C1 segment of cervical spinal cord (tissue), 14 donors: ENCODE measurements at regions not wholly inside any gene's neighbourhood (a gene's known extent, or its start where the extent isn't known, plus 50 kb on each side); places are given as distances from the start of the nearest gene placed in this dataset.
"Not testable (repeated sequence)": the region's sequence is repeated elsewhere in the genome, so short reads cannot be mapped to it uniquely, and the experiment has no call there.

Source experiments
- DNase-seq, 14 donors: peaks; one replicate each; lab custom pipeline; 2025; lab: John Stamatoyannopoulos, UW

GRCh38 chr12:84397263-84397662, 515.3 kb downstream of the SLC6A15 start:
- DNase-seq = no peak

GRCh38 chr12:84391176-84391575, 521.4 kb downstream of the SLC6A15 start:
- not testable (repeated sequence) for DNase-seq

DNA sequence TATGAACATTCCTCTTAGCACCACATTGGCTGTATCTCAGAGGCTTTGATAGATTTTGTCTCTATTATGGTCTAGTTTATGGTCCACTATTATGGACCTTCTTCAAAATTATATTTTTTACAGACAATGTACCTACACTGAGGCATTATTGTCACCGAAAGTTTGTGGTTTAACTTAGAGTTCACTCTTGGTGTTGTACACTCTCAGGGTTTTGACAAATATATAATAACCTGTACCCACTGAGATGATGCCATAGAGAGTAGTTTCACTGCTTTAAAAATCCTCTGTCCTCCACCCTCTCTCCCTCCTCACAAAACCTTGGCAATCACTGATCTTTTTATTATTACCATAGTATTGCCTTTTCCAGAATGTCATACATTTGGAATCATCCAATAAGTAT, 528.2 kb downstream of the SLC6A15 start:
- no peak for DNase-seq

DNA sequence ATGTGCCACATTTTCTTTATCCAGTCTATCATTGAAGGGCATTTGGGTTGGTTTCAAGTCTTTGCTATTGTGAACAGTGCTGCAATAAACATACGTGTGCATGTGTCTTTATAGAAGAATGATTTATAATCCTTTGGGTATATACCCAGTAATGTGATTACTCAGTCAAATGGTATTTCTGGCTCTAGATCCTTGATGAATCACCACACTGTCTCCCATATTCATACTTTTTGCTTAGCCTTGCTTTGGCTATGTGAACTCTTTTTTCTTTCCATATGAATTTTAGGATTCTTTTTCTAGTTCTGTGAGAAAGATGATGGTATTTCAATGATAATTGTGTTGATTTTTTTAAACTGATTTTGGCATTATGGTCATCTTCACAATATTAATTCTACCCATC, 530.1 kb downstream of the SLC6A15 start:
- not testable (repeated sequence) for DNase-seq

GRCh38 chr12:84376320-84376719, 536.3 kb downstream of the SLC6A15 start:
- DNase-seq = no peak

GRCh38 chr12:84375449-84376170, 537.0 kb downstream of the SLC6A15 start:
- no peak for DNase-seq

GRCh38 chr12:84362552-84362897, 550.1 kb downstream of the SLC6A15 start:
- no peak for DNase-seq

- DNase-seq = no peak
These were observed 550.7 kb downstream of the SLC6A15 start for GRCh38 chr12:84361651-84362551.

DNA sequence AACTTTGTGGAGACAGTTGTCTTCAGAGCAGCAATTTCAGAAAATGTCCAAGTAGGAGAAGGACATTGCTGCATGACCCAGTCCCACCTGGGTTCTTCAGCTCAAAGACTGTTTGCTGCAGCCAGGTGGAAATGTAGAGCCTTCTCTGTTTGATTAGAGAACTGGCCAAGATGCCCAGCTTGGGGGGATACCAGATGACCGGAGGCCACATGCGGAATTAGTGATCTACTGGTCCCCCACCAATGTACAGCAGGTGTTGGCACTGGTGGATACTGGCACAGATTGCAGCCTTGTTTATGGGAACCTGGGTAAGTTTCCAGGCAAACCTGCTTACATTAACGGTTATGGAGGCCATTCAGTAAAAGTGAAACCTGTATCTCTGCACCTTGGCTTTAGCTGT, 555.3 kb downstream of the SLC6A15 start:
- DNase-seq = no peak

GRCh38 chr12:84356224-84356623, 556.4 kb downstream of the SLC6A15 start:
- DNase-seq = no peak

DNA sequence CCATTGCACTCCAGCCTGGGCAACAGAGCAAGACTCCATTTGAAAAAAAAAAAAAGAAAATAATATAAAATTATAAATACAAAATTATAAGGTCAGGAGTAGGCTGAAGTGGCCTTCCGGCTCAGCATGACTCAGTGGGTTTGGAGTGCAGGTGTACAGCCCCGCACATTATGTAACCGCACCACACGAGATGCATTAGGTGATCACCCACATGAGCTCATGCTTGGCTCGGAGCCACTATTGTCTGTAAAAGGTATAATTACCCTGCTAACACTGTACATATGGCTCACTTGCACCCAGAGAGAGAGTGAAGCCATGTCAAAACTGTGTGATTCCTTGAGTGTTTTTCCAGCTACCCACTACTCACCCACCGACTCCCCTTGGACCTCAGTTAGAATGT, 557.0 kb downstream of the SLC6A15 start:
- DNase-seq = no peak

DNA sequence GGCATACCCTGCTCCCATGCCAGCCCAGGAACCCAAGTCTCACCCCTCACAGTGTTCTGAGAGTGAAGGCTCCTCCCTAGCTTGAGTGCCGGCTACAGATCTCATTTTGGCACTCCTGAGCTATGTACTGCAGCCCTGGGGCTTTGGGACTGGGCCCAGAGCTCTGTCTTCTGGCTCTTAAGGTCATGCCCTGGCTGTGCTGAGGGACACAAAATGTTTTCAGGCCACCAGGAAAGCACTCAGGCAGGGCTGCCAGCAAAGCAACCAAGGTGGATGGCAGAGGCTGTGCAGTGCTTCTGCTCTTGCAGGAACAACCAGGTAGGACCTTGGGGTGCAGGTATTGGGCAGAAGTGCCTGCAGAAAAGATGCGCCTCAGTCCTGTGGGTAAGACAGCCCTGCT, 564.0 kb downstream of the SLC6A15 start:
- DNase-seq = no peak

DNA sequence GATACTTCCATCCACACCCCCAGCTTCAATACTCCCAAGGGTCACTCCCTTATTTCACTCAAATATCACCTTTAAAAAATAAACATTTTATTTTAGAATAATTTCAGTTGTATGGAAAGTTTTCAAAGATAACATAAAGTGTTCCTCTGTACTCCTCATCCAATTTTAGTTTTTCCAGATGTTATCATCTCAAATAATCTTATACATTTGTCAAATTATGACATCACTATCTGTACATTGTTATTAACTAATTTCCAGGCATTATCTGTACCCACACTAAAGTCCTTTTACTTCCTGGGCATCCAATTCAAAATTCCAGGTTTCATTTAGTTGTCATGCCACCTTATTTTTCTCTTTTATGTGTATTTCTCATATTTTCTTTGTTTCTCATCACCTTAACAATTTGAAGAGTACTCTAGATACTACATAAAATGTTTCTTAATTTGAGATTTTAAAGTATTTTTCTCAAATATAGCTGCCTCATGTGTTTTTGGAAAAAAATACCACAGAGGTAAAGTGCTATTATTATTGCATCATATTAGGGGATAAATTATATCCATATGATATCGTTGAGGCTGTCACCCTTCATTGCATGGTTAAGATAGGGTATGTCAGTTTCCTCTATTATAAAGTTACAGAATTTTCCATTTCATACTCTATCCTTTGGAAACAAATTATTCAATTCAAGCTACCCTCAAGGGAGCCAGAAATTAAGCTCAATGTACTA, 571.0 kb downstream of the SLC6A15 start:
- no peak for DNase-seq

GRCh38 chr12:84336231-84336630, 576.4 kb downstream of the SLC6A15 start:
- DNase-seq = no peak

GRCh38 chr12:84329938-84330337, 582.7 kb downstream of the SLC6A15 start:
- DNase-seq = no peak

DNA sequence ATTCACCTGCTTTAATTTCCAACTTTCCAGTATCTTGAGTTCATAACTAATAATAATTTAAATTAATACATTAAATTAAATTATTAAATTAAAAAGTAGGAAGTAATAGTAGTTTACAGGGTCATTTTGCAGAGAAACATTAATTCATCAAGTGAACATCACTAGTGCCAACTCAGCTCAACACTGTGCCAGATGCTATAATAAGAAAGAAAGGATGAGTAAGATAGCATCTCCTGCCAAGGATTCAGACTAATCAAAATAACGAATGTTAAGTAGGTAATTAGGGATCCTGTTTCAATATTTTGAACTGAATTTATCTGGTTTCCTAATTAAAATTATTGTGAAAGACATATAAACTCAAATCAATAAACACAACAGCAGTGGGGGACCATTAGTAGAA, 596.7 kb downstream of the SLC6A15 start:
- DNase-seq = no peak

DNA sequence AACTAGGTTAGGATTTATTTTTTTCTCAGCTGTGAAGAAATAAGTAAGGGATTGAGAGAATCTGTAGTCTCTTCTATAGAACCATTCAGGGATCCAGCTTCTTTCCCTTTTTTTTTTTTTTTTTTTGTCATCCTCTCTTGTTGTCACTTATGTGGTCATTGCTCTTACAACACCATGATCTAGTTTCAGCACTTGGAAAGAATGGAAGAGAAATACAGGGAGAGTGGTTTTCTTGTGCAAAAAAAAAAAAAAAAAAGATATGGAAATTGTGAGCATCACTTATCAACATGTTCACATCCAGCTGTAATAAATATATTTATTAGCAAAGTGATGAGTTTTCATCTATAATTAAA, 599.3 kb downstream of the SLC6A15 start:
- no peak for DNase-seq

- DNase-seq = no peak
These were observed 604.4 kb downstream of the SLC6A15 start for GRCh38 chr12:84308211-84308610.

DNA sequence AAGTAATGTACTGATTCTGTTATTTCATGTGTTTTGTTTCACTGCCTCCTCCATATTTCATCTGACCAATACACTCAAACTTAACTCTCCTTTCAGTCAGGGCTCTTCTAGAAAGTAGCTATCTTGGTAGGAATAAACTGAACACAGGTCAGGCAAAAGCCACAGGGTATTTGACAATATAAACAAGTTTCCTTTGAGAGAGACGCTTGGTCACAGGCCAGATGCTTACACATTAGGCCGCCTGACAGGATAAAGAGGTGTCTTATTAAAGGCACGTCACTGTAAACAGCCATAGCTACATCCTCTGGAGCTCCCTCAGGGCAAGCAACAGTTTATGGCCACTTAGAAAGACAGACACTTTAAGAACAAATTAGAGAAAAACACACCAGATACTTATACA, 607.5 kb downstream of the SLC6A15 start:
- no peak for DNase-seq

- no peak for DNase-seq
These were observed 618.4 kb downstream of the SLC6A15 start for GRCh38 chr12:84294246-84294645.

DNA sequence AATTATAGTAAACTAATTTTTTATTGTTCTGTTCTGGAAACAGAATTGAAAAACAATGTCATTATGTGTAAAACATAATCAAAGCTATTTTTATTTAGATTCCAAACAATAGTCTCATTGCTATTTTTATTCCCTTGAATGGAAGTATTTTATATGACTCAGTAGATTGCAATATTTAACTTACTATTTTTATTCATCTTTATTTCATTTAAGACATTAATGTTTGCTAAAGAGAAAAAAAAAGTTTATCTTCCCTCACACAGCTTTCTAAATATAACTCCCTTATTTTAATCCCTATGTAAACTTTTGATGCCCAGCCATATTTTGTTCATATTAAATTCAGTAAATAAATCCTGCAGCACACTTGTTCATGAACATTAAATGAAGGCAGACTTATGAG, 622.4 kb downstream of the SLC6A15 start:
- no peak for DNase-seq

DNA sequence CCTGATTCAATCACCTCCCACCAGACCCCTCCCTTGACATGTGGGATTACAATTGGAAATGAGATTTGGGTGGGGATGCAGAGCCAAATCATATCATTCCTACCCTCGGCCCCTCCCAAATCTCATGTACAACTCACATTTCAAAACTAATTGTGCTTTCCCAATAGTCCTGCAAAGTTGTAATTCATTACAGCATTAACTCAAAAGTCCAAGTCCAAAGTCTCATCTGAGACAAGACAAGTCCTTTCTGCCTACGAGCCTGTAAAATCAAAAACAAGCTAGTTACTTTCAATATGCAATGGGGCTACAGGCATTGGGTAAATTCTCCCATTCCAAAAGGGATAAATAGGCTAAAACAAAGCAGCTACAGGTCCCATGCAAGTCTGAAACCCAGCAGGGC, 634.6 kb downstream of the SLC6A15 start:
- DNase-seq = no peak

GRCh38 chr12:84276215-84276614, 636.4 kb downstream of the SLC6A15 start:
- DNase-seq = no peak
